ENCODE measurements at regions not wholly inside any gene's neighbourhood (a gene's known extent, or its start where the extent isn't known, plus 50 kb on each side); places are given as distances from the start of the nearest gene placed in this dataset.
A peak's percentile ranks its signal among the peaks of the same experiment; 100 is the strongest.

DNA sequence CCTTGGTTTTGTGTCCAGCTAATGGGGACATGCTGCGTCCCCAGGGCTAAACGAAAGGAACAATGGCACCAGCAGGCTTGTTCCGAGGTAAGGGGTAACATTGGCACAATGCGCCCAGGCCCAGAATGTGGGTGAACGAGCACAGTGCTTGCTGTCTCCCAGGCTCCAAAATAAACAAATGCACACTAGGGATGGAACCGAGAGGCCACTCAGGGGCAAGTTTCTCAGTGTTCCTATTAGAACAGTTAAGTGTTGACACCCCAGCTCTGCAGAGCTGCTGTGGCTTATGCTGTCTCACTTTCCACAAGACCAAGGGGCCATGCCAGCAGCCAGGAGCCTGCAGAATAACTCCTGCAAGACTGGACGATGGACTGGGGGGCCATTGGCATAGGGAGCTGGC is 492.4 kb downstream of the GADD45G start:
- no peaks in the 10 kb centered on the region for H3K4me1 ChIP-seq (ENCODE audit: insufficient read depth, low read length)
- no peak overlapping the region for H3K27ac ChIP-seq (ENCODE audit: low read depth, low read length)
- no peaks in the 10 kb centered on the region for H4K20me1 ChIP-seq (ENCODE audit: insufficient read depth, low read length)
- H3K9me3 ChIP-seq (ENCODE audit: low read depth, low read length), result no peaks in the 10 kb centered on the region
- TF ChIP-seq, protein P1, sequence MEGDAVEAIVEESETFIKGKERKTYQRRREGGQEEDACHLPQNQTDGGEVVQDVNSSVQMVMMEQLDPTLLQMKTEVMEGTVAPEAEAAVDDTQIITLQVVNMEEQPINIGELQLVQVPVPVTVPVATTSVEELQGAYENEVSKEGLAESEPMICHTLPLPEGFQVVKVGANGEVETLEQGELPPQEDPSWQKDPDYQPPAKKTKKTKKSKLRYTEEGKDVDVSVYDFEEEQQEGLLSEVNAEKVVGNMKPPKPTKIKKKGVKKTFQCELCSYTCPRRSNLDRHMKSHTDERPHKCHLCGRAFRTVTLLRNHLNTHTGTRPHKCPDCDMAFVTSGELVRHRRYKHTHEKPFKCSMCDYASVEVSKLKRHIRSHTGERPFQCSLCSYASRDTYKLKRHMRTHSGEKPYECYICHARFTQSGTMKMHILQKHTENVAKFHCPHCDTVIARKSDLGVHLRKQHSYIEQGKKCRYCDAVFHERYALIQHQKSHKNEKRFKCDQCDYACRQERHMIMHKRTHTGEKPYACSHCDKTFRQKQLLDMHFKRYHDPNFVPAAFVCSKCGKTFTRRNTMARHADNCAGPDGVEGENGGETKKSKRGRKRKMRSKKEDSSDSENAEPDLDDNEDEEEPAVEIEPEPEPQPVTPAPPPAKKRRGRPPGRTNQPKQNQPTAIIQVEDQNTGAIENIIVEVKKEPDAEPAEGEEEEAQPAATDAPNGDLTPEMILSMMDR (IDR thresholded peaks at IDR 0.05; ENCODE audit: extremely low read depth, low read depth, low read length), result no peak
- no peak overlapping the region for H3K4me3 ChIP-seq (ENCODE audit: insufficient read depth, low read length)
- no peak overlapping the region for H2AFZ ChIP-seq (ENCODE audit: low read length)
- H3K4me2 ChIP-seq (ENCODE audit: insufficient read depth, low read length), result no peak overlapping the region
- no peak for DNase-seq (ENCODE audit: insufficient read length, low spot score, missing footprints)
- no peaks in the 10 kb centered on the region for H3K36me3 ChIP-seq (ENCODE audit: insufficient read depth, low read length)
- H3K79me2 ChIP-seq (ENCODE audit: insufficient read depth, low read length), result no peaks in the 10 kb centered on the region
- H3K27me3 ChIP-seq (ENCODE audit: insufficient read depth, low read length), result no peaks in the 10 kb centered on the region

DNA sequence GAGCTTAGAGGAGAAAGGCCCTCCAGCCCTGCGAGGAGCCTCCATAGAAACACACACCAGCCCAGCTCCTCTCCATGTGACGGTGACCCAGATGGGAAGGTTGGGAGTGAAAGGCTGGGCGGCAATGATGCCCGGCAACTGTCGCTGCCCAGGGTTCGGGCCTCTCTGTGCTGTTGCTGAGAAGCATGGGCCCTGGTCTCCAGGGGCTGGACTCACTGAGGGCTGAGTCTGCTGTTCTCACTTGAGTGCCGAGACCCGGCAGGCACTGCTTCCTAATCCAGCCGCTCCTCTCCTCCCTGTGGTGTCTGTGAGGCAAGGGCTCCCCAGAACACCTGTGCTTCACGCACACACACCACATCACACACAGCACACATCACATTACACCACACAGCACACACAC is 493.6 kb downstream of the GADD45G start:
- Histone ChIP-seq H3K4me3 (ENCODE audit: insufficient read depth, low read length) (no peak overlapping the region), H3K79me2 (ENCODE audit: insufficient read depth, low read length) (no peaks in the 10 kb centered on the region), H3K9me3 (ENCODE audit: low read depth, low read length) (no peaks in the 10 kb centered on the region), H3K4me1 (ENCODE audit: insufficient read depth, low read length) (no peaks in the 10 kb centered on the region), H4K20me1 (ENCODE audit: insufficient read depth, low read length) (no peaks in the 10 kb centered on the region), H3K4me2 (ENCODE audit: insufficient read depth, low read length) (no peak overlapping the region), H3K27me3 (ENCODE audit: insufficient read depth, low read length) (no peaks in the 10 kb centered on the region), H3K27ac (ENCODE audit: low read depth, low read length) (no peak overlapping the region), H2AFZ (ENCODE audit: low read length) (no peak overlapping the region), H3K36me3 (ENCODE audit: insufficient read depth, low read length) (no peaks in the 10 kb centered on the region)
- TF ChIP-seq, protein P1 (IDR thresholded peaks at IDR 0.05; ENCODE audit: extremely low read depth, low read depth, low read length), result no peak
- no peak for DNase-seq (ENCODE audit: insufficient read length, low spot score, missing footprints)

DNA sequence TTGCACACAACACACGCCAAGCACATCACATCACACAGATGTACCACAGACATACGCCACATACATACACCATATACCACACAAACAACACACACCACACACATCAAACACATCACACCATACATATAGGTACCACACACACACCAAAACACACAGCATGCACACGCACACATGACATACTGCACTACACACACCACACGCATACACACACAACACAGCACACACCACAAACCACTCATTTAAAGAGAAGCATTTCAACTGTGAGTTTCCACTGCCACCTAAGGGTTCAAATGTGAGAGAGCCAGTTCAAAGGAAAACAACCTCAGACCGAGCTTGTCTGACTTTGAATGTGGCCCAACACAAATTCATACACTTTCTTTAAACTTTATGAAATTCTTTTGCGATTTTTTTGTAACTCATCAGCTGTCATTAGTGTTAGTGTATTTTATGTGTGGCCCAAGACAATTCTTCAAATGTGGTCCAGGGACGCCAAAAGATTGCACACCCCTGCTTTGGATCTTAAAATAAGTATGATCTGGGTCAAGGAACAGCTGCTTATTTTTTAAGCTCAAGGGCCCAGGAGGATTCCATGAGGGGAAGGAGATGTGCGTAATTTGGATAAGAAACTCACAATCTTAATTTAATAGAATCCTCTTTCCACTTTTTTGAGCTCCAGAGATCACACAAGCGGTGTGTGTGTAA is 494.6 kb downstream of the GADD45G start:
- H3K4me3 ChIP-seq (ENCODE audit: insufficient read depth, low read length), result no peak overlapping the region
- DNase-seq (ENCODE audit: insufficient read length, low spot score, missing footprints), result no peak
- H4K20me1 ChIP-seq (ENCODE audit: insufficient read depth, low read length), result no peaks in the 10 kb centered on the region
- no peaks in the 10 kb centered on the region for H3K79me2 ChIP-seq (ENCODE audit: insufficient read depth, low read length)
- no peak overlapping the region for H3K4me2 ChIP-seq (ENCODE audit: insufficient read depth, low read length)
- H3K4me1 ChIP-seq (ENCODE audit: insufficient read depth, low read length), result no peaks in the 10 kb centered on the region
- H3K9me3 ChIP-seq (ENCODE audit: low read depth, low read length), result no peaks in the 10 kb centered on the region
- TF ChIP-seq, protein P1 (IDR thresholded peaks at IDR 0.05; ENCODE audit: extremely low read depth, low read depth, low read length), result peak; percentile 52
- H2AFZ ChIP-seq (ENCODE audit: low read length), result no peak overlapping the region
- H3K36me3 ChIP-seq (ENCODE audit: insufficient read depth, low read length), result no peaks in the 10 kb centered on the region
- no peaks in the 10 kb centered on the region for H3K27me3 ChIP-seq (ENCODE audit: insufficient read depth, low read length)
- H3K27ac ChIP-seq (ENCODE audit: low read depth, low read length), result no peak overlapping the region

DNA sequence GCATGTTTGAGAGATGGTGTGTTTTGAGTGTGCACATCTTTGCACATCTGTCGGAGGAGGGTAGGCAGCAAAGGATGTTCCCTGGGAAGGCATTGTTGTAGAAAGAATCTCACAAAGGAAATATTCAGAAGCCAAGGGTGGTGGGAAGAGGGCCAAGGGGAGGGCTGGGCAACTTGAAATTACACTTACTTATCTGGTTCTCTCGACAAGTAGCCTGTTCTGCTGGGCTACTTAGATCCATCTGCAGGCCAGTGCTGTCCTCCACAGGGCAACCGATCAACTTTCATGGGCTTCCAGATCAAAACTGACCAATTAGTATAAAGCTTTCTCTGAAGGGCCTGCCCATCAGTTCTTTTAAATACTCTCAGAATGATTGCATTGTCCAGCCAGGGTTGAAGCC is 495.2 kb downstream of the GADD45G start:
- H3K9me3 ChIP-seq (ENCODE audit: low read depth, low read length), result no peaks in the 10 kb centered on the region
- no peak for DNase-seq (ENCODE audit: insufficient read length, low spot score, missing footprints)
- H4K20me1 ChIP-seq (ENCODE audit: insufficient read depth, low read length), result no peaks in the 10 kb centered on the region
- H3K27me3 ChIP-seq (ENCODE audit: insufficient read depth, low read length), result no peaks in the 10 kb centered on the region
- no peaks in the 10 kb centered on the region for H3K4me1 ChIP-seq (ENCODE audit: insufficient read depth, low read length)
- TF ChIP-seq, protein P1 (IDR thresholded peaks at IDR 0.05; ENCODE audit: extremely low read depth, low read depth, low read length), result no peak
- no peak overlapping the region for H3K4me2 ChIP-seq (ENCODE audit: insufficient read depth, low read length)
- H2AFZ ChIP-seq (ENCODE audit: low read length), result no peak overlapping the region
- H3K79me2 ChIP-seq (ENCODE audit: insufficient read depth, low read length), result no peaks in the 10 kb centered on the region
- H3K4me3 ChIP-seq (ENCODE audit: insufficient read depth, low read length), result no peak overlapping the region
- no peaks in the 10 kb centered on the region for H3K36me3 ChIP-seq (ENCODE audit: insufficient read depth, low read length)
- no peak overlapping the region for H3K27ac ChIP-seq (ENCODE audit: low read depth, low read length)
